Iris pigment epithelial cell (primary cell): ENCODE measurements at regions not wholly inside any gene's neighbourhood (a gene's known extent, or its start where the extent isn't known, plus 50 kb on each side); places are given as distances from the start of the nearest gene placed in this dataset.

Experiments
- DNase-seq: peaks from one replicate; pipeline ENCODE4 v3.0.0-alpha.2; 2011; ENCODE audit warnings: low read depth

GRCh38 chr14:41404126-41404525 is 202.6 kb upstream of the LRFN5 start:
- DNase-seq, result peak; percentile 6

GRCh38 chr14:41403360-41403759 is 203.3 kb upstream of the LRFN5 start:
- no peak for DNase-seq

GRCh38 chr14:41397926-41398325 is 208.8 kb upstream of the LRFN5 start:
- no peak for DNase-seq

- no peak for DNase-seq
Measured at GRCh38 chr14:41393512-41393911, 213.2 kb upstream of the LRFN5 start.

GRCh38 chr14:41392226-41392625 is 214.4 kb upstream of the LRFN5 start:
- DNase-seq, result no peak

GRCh38 chr14:41389355-41389754 is 217.3 kb upstream of the LRFN5 start:
- DNase-seq, result no peak

- DNase-seq, result no peak
Measured at GRCh38 chr14:41385797-41386196, 220.9 kb upstream of the LRFN5 start.

GRCh38 chr14:41380017-41380416 is 226.7 kb upstream of the LRFN5 start:
- no peak for DNase-seq

- no peak for DNase-seq
Measured at GRCh38 chr14:41378526-41378925, 228.2 kb upstream of the LRFN5 start.

- DNase-seq, result no peak
Measured at GRCh38 chr14:41377932-41378331, 228.7 kb upstream of the LRFN5 start.

- DNase-seq, result no peak
Measured at GRCh38 chr14:41374092-41374491, 232.6 kb upstream of the LRFN5 start.

- no peak for DNase-seq
Measured at GRCh38 chr14:41362139-41362538, 244.5 kb upstream of the LRFN5 start.

- DNase-seq, result no peak
Measured at GRCh38 chr14:41360126-41360525, 246.6 kb upstream of the LRFN5 start.

- DNase-seq, result no peak
Measured at GRCh38 chr14:41355866-41356265, 250.8 kb upstream of the LRFN5 start.

- no peak for DNase-seq
Measured at GRCh38 chr14:41350476-41350875, 256.2 kb upstream of the LRFN5 start.

- no peak for DNase-seq
Measured at GRCh38 chr14:41349289-41349910, 257.3 kb upstream of the LRFN5 start.

- peak; percentile 2 for DNase-seq
Measured at GRCh38 chr14:41343857-41344256, 262.8 kb upstream of the LRFN5 start.

GRCh38 chr14:41313196-41313595 is 293.5 kb upstream of the LRFN5 start:
- DNase-seq, result no peak

GRCh38 chr14:41303506-41303905 is 303.2 kb upstream of the LRFN5 start:
- DNase-seq, result no peak

GRCh38 chr14:41302776-41303175 is 303.9 kb upstream of the LRFN5 start:
- DNase-seq, result no peak

GRCh38 chr14:41299924-41300323 is 306.8 kb upstream of the LRFN5 start:
- DNase-seq, result no peak

- peak; percentile 1 for DNase-seq
Measured at GRCh38 chr14:41298328-41298690, 308.4 kb upstream of the LRFN5 start.

GRCh38 chr14:41297576-41298327 is 308.9 kb upstream of the LRFN5 start:
- DNase-seq, result no peak

- DNase-seq, result no peak
Measured at GRCh38 chr14:41295734-41296133, 310.9 kb upstream of the LRFN5 start.
